Stimulated activated CD8-positive, alpha-beta memory T cell treated with anti-CD3 and anti-CD28 coated beads, Interleukin-12 subunit alpha, Interleukin-12 subunit beta, amount 100 ng/mL, for 1 hour (primary cell): ENCODE measurements at regions not wholly inside any gene's neighbourhood (a gene's known extent, or its start where the extent isn't known, plus 50 kb on each side); places are given as distances from the start of the nearest gene placed in this dataset.
"Not testable (repeated sequence)": the region's sequence is repeated elsewhere in the genome, so short reads cannot be mapped to it uniquely, and the experiment has no call there.

Experiments
- DNase-seq: peaks from one replicate; pipeline ENCODE4 v3.0.0-alpha.2; 2020; ENCODE audit warnings: low read depth

DNA sequence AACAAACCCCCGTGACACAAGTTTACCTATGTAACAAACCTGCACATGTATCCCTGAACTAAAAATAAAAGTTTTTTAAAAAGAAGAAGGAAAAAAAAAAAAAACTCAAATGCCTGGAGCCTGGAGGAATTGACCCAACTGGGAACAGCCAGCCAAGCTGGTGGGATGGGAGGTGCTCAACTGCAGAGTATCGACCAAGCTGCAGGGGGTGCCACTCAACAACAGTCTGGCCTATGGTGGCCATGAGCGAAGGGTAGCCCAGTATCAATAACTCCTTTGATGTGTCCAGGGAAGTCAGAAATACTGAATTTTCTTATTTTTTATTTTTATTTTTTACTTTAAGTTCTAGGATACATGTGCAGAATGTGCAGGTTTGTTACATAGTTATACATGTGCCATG is 310.3 kb upstream of the DLGAP1 start:
- DNase-seq = no peak

DNA sequence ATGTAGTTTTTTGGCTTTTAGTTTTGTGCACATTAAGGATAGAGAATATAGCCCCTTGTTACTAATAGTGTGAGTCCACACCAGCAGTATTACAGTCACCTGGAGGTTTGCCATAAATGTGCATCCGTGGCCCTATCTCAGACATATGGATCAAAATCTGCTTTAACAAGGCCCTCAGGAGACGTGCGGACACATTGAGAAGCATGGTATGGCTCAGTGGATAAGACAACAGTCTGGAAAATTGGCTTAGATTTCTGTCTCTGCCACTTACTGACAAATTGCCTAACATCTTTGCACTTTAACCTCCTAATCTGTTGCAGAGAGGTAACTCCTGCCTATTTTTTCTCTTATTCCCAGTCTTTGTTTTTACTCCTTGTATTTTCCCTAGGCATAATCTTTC is 307.2 kb upstream of the DLGAP1 start:
- DNase-seq = no peak

DNA sequence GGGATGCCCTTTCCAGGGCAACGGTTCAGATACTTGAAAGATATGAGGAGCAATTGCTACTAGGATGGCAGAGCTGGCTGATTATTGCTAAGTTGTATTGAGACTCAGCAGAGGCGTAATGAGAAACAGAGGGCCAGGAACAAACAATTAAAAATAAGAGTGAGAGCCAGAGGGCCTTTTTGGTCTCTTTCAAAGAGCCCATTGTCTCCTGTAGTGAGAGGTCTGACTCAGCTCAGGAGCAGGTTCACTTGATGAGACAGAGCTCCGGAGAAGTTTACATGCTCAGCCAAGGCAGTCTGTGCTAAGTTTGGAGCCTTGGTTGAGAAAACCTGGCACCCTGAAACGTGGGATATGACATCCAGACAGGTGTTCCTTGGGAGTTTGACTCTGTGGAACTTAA is 303.9 kb upstream of the DLGAP1 start:
- no peak for DNase-seq

DNA sequence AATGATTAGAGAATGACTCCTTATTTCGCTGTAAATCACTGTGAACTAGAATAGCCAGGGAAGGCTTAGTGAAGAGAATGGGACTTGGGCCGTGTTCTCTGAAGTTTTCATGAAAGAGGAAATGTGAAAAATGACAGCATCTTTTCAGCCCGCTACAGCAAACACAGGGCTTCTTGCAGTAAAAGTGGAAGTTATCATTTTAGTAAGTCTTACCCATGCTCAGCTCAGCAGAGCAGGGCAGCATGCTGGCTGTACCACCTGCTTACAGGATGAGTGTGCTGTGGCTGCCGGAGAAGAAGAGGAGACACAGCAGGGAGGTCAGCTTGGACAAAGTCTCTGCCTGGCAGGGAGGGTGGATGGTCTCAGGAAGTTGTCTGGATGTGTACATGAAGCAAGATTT is 300.7 kb upstream of the DLGAP1 start:
- no peak for DNase-seq

DNA sequence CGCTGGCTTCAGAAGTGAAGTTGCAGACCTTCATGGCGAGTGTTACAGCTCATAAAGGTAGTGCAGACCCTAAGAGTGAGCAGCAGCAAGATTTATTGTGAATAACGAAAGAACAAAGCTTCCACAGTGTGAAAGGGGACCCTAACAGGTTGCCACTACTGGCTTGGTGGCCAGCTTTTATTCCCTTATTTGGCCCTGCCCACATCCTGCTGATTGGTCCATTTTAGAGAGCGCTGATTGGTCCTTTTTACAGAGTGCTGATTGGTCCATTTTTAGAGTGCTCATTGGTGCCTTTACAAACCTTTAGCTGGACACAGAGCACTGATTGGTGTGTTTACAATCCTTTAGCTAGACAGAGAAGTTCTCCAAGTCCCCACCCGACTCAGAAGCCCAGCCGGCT is 298.0 kb upstream of the DLGAP1 start:
- not testable (repeated sequence) for DNase-seq

DNA sequence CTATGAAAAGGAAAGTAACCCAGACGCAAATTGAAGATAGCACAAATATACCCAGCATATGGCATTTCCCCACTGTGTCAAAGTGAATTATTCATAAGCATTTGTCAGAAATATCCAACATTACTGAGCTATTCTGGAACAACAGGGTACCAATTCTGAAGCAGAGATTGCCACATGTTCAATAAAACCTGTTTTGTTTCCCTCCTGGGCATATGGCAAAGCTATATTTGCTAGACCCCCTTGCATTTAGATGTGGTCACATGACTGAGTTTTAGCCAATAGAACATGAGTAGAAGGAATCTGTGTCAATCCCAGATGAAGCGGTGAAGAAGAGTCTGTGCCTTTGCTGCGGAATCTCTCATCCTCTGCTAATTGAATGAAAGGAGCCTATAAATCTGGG is 296.4 kb upstream of the DLGAP1 start:
- no peak for DNase-seq

DNA sequence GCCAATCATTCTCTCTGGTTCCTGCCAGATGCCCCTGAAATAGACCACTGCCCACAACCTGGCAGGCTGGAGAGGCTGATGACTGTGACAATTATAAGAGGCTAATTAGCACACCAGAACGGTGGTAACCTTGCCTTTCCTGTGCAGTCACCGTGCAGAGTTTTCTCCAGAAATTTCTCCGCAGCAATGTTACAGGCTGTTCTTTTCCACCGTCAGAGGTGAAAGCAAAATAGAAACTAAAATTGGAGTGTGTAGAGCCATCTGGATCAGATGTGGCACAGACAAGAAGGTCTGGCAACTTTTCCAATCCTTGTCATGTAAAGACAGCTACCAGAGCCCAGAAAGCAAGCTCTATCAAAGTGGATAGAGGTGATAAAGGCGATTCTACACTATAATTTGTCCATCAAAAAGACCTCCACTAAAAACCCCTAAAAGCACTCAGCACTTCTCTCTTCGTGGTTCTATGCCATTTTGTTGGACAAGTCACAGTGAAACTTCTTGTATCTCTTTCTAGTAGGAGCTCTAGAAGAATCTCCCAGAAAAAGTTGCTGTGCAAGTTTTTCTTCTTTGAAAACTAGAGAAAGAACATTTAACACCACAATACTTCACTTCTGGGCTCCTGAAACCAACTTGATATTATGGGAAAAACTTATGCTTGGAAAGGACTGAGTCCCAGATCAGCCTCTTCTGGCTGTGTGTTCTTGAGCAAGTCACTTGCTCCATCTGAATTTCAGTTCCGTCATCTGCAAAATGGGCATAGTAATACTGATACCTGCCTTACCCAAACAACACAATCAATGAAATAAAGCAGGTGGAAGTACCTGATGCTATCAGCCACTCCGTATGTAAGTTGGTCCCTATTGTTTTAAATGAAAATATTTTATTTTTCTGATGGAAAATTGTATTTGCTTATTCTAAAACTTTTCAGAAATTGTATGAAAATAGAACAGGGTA is 295.6 kb upstream of the DLGAP1 start:
- DNase-seq = no peak

DNA sequence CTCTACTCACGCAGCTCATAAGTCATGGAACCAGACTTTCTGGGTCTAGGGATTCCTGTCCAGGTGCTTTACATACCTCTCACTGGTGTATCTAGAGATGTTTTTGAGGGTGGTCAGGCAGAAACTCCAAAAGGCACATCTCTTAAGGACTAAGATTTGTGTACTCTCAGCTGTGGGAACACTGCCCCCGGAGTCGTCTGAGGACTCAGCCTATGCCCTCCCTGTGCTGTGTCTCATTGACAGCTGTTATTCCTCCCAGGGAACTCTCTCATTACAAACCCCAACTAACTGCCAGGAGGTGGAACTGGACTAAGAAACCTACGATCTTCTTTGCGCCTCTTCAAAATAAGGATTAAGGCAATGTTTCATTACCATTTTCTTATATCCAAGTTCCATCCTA is 293.9 kb upstream of the DLGAP1 start:
- DNase-seq = no peak

DNA sequence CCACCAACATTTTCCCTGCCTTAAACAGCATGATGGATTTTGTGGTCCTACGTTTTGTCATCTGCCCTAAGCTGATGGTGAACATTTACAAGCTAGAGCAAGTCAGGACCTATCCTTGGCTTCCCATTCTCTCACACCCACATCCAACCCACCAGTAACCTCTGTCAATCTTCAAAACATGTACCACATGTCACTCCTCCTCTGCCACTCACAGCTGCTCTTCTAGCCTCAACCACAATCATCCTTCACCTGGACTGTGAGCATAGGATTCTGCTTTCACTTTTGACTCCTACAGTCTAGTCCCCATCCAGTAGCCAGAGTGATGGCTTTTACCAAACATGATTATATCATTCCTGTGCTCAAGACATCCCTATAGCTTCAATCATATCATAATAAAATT is 279.8 kb upstream of the DLGAP1 start:
- no peak for DNase-seq

DNA sequence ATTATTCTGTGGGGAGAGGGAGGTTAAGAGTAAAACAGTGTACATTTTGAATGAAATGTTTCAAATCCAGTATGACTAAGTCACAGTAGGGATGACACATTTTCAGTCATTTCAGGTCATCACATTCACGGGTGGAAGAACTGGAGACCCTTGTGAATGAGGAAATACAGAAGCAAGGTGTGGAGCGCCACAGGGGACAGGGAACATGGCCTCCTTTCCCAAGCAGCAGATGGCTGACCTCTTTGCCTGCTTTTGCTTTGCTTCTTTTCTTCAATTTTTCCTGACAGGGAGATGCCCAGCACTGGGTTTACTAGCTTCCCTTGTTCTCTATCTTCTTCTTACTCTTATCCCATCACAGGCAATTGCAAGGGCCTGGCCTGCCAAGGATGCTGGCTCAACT is 278.9 kb upstream of the DLGAP1 start:
- DNase-seq = no peak

DNA sequence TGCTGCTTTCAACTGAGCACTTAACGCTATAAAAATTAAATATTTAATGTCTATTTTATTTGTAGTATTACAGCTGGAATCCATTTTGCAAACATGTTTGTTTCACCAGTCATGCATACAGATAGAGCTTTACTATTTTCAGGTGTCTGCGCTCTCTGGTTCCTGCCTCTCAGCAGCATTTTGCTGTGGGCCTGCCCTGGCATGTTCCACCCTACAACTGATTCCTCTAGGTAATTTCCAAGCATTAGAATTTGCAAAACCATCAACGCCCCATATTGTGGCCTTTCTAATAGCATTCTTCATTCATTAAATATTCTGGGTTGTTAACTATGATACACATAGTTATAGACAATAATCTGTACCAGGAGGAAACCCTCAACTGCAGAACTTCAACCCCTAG is 266.4 kb upstream of the DLGAP1 start:
- DNase-seq = no peak

DNA sequence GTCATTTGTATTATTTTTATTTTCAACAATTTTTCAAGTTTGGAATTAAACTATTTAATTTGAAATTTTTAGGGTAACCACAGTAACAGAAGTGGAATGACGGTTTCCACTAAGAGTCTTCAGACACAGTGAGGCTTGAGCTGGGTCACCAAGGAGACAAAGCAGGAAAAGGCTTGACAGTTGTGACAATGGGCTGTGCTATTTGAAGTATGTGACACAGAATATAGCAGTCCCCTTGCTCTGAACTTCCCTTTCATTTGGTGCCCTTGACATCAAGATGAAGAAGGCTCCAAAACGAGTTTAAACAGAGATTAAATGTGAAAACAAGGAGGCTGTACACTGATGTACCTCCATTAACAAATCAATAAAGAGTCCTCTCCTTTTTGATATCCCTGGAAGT is 265.4 kb upstream of the DLGAP1 start:
- no peak for DNase-seq

DNA sequence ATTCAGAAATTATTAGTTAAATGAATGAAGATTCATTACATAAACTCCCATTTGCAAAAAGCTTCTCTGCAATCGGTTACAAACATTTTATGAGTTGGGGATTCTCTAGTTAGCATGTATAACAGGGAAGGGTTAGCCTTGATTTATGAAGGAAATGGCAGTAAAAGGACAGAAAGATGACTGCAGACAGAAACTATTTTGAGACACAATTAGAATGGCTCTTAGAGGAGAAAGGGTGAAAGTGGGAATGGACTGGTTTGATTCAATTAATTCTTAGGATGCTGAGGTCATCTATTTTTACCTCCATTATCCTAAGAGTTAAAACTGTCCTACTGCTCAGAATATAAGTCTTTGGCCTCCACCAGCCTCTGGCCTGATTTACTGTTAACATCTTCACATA is 250.8 kb upstream of the DLGAP1 start:
- no peak for DNase-seq

DNA sequence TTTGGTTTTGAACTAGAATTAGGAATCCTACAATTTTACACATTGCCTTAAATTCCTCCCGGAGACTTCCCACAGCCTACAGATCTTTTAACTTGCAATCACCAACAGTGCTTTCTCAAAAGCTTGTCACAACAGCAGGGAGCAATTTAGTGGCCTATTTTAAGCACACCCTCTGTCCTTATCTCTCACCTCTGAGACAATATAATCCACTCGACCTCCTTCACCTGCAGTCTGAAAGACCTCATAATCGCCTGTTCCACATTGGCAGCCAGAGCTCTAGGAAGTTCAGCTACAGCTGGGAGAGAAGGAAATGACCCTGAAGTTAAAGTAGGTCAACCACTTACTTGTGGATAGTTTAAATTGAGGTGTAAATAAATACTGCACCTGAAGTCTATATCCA is 249.7 kb upstream of the DLGAP1 start:
- DNase-seq = no peak

DNA sequence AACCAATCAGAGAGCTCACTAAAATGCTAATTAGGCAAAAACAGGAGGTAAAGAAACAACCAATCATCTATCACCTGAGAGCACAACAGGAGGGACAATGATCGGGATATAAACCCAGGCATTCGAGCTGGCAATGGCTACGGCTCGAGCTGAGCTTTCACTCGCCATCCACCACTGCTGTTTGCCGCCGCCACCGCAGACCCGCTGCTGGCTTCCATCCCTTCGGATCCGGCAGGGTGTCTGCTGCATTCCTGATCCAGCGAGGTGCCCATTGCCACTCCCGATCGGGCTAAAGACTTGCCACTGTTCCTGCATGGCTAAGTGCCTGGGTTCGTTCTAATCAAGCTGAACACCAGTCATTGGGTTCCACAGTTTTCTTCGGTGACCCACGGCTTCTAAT is 236.7 kb upstream of the DLGAP1 start:
- no peak for DNase-seq

DNA sequence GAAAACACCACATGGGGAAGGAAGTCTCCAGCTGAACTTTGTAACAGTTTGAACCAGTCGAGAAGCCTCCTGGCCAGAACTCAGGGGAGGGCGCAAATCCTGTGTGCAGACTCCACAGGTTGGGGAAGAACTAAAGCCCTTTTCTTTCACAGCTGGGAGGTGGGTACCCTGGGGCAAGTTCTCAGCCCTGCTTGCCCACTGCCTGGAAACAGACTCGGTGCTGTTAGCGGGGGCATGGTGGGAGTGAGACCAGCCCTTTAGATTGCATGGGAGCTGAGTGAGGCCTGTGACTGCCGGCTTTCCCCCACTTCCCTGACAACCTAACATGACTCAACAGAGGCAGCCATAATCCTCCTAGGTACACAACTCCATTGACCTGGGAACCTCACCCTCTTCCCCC is 223.6 kb upstream of the DLGAP1 start:
- not testable (repeated sequence) for DNase-seq

DNA sequence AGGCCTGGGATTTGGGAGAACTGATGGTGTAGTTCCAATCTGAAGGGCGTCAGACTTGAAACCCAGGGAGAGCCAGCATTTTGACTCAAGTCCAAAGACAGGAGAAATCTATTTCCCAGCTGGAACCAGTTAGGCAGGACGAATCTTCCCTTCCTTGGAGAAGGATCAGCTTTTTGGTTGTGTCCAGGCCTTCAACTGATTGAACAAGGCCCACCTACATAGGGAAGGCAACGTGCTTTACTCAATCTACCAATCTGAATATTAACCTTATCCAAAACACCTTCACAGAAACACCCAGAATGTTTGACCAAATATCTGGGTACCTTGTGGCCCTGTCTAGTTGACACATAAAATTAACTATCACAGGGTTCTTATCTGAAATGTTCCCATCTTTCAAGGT is 221.9 kb upstream of the DLGAP1 start:
- no peak for DNase-seq

DNA sequence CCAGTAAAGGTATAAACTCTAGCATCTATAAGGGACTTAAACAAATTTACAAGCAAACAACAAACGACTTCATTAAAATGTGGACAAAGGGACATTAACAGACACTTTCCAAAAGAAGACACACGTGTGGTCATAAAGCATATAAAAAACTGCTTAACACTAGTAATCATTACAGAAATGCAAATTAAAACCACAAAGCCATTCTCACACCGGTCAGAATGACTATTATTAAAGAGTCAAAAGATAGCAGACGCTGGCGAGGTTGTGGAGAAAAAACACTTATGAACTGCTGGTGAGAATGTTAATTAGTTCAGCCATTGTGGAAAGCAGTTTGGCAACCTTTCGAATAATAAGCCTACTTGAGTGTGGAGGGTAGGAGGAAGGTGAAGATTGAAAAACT is 217.1 kb upstream of the DLGAP1 start:
- DNase-seq = no peak

DNA sequence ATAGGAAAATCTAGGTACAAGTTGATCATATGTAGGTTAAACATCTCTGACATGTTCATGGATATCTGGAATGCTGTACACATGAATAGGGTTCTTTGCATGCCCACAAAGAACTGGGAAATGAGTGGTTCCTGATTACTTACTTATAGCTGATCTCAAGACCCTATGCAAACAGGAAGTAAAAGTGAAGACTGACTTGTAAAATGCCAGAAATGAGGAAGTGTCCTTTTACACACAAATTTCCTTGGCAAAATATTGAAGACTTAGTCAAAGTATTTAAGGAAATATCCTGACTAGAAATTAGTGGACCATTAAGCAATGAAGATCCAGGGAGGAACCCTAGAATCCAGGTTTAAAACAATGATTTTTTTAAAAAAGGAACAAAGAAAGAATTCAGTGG is 203.7 kb upstream of the DLGAP1 start:
- no peak for DNase-seq

DNA sequence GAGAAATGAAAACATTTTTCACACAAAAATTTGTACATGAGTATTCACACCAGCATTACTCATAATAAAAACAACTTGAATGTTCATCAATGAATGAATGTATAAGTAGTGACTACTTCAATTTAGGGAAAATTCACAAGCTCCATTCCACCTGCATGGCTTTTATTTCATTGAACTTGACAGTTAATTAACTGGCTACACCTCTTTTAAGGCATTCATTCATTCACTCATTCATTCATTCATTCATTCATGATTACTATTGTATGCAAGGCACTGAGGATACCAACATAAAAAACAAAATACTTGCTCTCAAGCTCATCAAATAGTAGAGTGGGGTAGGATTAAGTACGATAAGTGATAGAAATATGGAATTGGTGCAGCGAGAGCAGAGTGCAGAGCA is 198.3 kb upstream of the DLGAP1 start:
- DNase-seq = no peak

DNA sequence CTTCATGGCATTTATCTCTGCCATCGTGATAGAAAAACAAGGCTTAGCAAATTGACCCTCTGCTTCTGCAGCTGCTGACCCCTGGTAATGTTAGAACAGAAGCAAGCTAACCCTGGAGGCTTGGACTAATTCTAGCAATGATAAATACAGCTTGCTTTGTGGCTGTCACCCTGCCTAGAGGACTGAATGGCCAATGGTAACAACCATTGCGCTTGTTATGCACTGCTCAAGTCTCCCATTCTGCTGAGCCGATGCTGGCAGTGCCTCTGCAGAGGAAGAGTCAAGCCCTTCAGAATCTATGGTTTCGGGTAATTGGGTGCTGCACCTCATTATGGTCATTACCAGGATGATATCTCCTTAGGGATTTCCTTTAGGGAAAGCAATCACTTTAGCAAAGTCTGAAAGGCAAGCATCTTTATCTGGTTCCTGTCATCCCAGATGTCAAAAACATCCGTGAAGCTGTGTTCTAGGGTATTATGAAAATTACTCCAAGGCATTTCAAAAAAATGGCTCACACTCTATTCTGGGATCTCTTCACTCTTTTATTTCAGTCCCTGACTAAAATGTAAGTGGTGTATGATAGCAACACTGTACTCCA is 186.8 kb upstream of the DLGAP1 start:
- no peak for DNase-seq

DNA sequence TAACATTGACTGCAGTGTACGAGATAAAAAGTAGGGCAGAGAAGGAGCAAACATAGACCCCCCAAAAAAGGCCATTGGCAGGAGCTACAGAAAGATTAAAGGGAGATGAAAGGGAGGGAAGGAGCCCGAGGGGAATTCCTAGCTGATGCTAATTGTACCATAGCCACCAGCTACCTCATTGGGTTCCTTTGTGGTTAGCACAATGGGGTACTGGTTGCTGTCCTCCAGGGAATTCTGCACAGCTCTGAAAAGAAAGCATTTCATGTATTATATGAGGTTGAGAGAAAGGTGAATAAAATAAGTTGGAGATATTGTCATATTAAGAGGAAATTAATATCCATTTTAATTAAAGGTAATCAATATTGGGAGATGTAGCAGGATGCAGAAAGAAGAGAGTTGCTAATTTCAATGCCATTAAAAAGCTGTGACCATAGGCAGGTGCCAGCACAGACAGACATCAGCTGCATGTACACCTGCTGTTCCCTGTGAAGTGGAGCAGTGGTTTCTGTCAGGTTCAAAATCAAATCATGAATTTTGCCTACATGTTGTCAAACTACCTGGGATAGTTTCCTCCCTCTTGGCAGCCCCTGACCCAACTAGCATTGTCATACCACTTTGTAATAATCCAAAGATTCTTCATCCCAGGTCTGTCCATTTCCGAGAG is 185.4 kb upstream of the DLGAP1 start:
- no peak for DNase-seq

DNA sequence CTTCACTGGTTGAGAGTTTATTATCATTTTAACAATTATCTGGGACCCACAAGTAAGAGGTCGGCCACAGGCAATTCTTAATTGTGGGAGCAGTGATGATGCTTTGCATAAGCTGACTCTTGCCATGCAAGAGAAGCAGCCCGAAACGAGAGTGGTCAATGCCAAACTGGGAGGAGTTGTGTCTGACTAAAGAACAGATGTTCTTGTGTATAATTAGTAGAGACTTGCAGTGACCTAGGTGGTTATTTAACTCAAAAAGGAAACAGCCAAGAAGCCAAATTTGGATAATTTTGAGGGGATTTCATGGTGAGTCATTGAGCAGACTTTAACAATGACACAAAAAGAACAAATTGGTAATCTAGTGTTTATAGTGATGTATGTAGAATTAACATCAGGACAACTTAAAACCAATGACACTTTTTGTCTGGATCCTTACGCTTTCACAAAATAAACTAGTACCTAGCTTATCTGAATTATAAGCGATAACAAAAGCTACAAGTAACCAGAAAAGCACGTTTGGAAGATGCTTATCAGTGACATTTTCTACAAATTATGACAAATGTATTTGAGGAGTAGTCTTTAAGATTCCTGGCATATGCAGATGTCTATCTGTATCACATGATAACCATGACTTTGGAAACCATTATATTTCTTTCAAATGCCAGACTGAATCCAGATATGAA is 184.7 kb upstream of the DLGAP1 start:
- DNase-seq = no peak
